IMR-90 (cell line): ENCODE measurements at regions not wholly inside any gene's neighbourhood (a gene's known extent, or its start where the extent isn't known, plus 50 kb on each side); places are given as distances from the start of the nearest gene placed in this dataset.
A peak's percentile ranks its signal among the peaks of the same experiment; 100 is the strongest.

ENCODE experiments used
- ATAC-seq: fragments of 200-7000 bp; cut with Tn5 transposase; 2 replicates; pipeline ENCODE4 v1.9.1; 2020; ENCODE audit warnings: low read depth, mild to moderate bottlenecking, moderate library complexity
- BruUV-seq: library from RNA; stranded (reverse); fragments of 400-500 nt; replicated peaks from 2 replicates; lab custom pipeline; 2021; lab: Mats Ljungman, UMichigan
- CTCF ChIA-PET: fragments of 300-600 bp; formaldehyde crosslinking; extraction: SDS; loops from one replicate; lab custom pipeline; 2021; ENCODE audit warnings: antibody characterized with exemption; lab: Yijun Ruan, JAX
- POLR2A ChIA-PET: fragments of 300-600 bp; sonication (Branson Sonifier 250); formaldehyde crosslinking; loops from one replicate; lab custom pipeline; 2022; ENCODE audit warnings: antibody characterized with exemption; ENCODE audit not compliant: unreplicated experiment; lab: Charles Lee
- DNase-seq: peaks from one replicate; pipeline ENCODE4 v3.0.0; 2013
- H2AFZ ChIP-seq: replicated peaks from 2 replicates; pipeline ENCODE3; 2013; ENCODE audit warnings: low read length, mild to moderate bottlenecking; ENCODE audit not compliant: poor library complexity
- H2AK5ac ChIP-seq: 2 replicates; pipeline ENCODE4 v1.6.1; 2013; ENCODE audit warnings: low read depth, low read length, inconsistent platforms
- H2AK9ac ChIP-seq: replicated peaks from 2 replicates; pipeline ENCODE3; 2013; ENCODE audit warnings: mild to moderate bottlenecking, low read depth, low read length, moderate library complexity; ENCODE audit not compliant: poor library complexity
- H2BK120ac ChIP-seq: 2 replicates; pipeline ENCODE4 v1.6.1; 2013; ENCODE audit warnings: low read depth, low read length, inconsistent platforms
- H2BK15ac ChIP-seq: 3 replicates; pipeline ENCODE4 v1.6.1; 2013; ENCODE audit warnings: low read depth, low read length, inconsistent platforms
- H2BK20ac ChIP-seq: 2 replicates; pipeline ENCODE4 v1.6.1; 2013; ENCODE audit warnings: low read depth, mild to moderate bottlenecking, inconsistent platforms, low read length, moderate library complexity
- H2BK5ac ChIP-seq: 2 replicates; pipeline ENCODE4 v1.6.1; 2013; ENCODE audit warnings: mild to moderate bottlenecking, low read depth, low read length, inconsistent platforms; ENCODE audit not compliant: poor library complexity, severe bottlenecking
- H3K14ac ChIP-seq: replicated peaks from 2 replicates; pipeline ENCODE4 v1.6.1; 2013; ENCODE audit warnings: low read depth, low read length, inconsistent platforms
- H3K18ac ChIP-seq: 2 replicates; pipeline ENCODE4 v1.6.1; 2013; ENCODE audit warnings: low read depth, low read length, control low read depth
- H3K23ac ChIP-seq: 2 replicates; pipeline ENCODE4 v1.6.1; 2013; ENCODE audit warnings: low read depth, low read length, inconsistent platforms
- H3K27ac ChIP-seq: 2 replicates; pipeline ENCODE4 v1.5.1; 2013; ENCODE audit warnings: mild to moderate bottlenecking, control low read depth, low read length; ENCODE audit not compliant: insufficient read depth
- H3K27me3 ChIP-seq: 2 replicates; pipeline ENCODE4 v1.6.1; 2013; ENCODE audit warnings: low read length; ENCODE audit not compliant: control insufficient read depth, insufficient read depth
- H3K36me3 ChIP-seq: 2 replicates; pipeline ENCODE4 v1.6.1; 2013; ENCODE audit warnings: low read length, mixed read lengths; ENCODE audit not compliant: control insufficient read depth, insufficient read depth
- H3K4ac ChIP-seq: 2 replicates; pipeline ENCODE4 v1.6.1; 2013; ENCODE audit warnings: low read depth, low read length, inconsistent platforms
- H3K4me1 ChIP-seq: 2 replicates; pipeline ENCODE4 v1.6.1; 2013; ENCODE audit warnings: low read length, mixed read lengths; ENCODE audit not compliant: control insufficient read depth, insufficient read depth
- H3K4me2 ChIP-seq: 2 replicates; pipeline ENCODE4 v1.6.1; 2013; ENCODE audit warnings: low read depth, mild to moderate bottlenecking, control low read depth, low read length, moderate library complexity
- H3K4me3 ChIP-seq: 2 replicates; pipeline ENCODE4 v1.5.1; 2013; ENCODE audit warnings: low read depth, mild to moderate bottlenecking, control low read depth, low read length, moderate library complexity; ENCODE audit not compliant: insufficient read depth
- H3K56ac ChIP-seq: 2 replicates; pipeline ENCODE4 v1.6.1; 2013; ENCODE audit warnings: low read length, inconsistent platforms; ENCODE audit not compliant: insufficient read depth; ENCODE audit errors: extremely low read depth
- H3K79me1 ChIP-seq, 2 experiments: 2 replicates each; pipeline ENCODE4 v1.6.1; 2013; ENCODE audit warnings: low read length in 2 of 2, inconsistent platforms in 1 of 2, low read depth in 1 of 2
- H3K9ac ChIP-seq: 2 replicates; pipeline ENCODE4 v1.6.1; 2013; ENCODE audit warnings: low read depth, low read length, control low read depth
- H3K9me1 ChIP-seq: 2 replicates; pipeline ENCODE4 v1.6.1; 2013; ENCODE audit warnings: low read length, inconsistent platforms; ENCODE audit not compliant: insufficient read depth
- H3K9me3 ChIP-seq: 2 replicates; pipeline ENCODE4 v1.6.1; 2013; ENCODE audit warnings: low read length; ENCODE audit not compliant: control insufficient read depth, insufficient read depth
- H4K20me1 ChIP-seq: 2 replicates; pipeline ENCODE4 v1.6.1; 2013; ENCODE audit warnings: low read length, inconsistent platforms; ENCODE audit not compliant: insufficient read depth
- H4K5ac ChIP-seq: 2 replicates; pipeline ENCODE4 v1.6.1; 2013; ENCODE audit warnings: mild to moderate bottlenecking, low read depth, low read length, control low read depth
- H4K8ac ChIP-seq, 2 experiments: 2 replicates each; pipeline ENCODE4 v1.6.1; 2013; ENCODE audit warnings: low read depth in 2 of 2, low read length in 2 of 2, control low read depth in 1 of 2, inconsistent platforms in 1 of 2
- H4K91ac ChIP-seq: 2 replicates; pipeline ENCODE4 v1.6.1; 2013; ENCODE audit warnings: low read depth, low read length, inconsistent platforms; ENCODE audit not compliant: insufficient read depth
- BHLHE40 ChIP-seq: fragments of 150-350 bp; IDR thresholded peaks from 2 replicates; pipeline ENCODE4 v1.6.1; 2016; ENCODE audit warnings: mild to moderate bottlenecking, low read depth, low read length
- CEBPB ChIP-seq: IDR thresholded peaks from 2 replicates; pipeline ENCODE4 v1.6.1; 2012; ENCODE audit warnings: low read depth, low read length, improper control_type of control experiment
- CHD1 ChIP-seq: IDR thresholded peaks from 2 replicates; pipeline ENCODE4 v1.6.1; 2012; ENCODE audit warnings: low read depth, low read length, improper control_type of control experiment
- CTCF ChIP-seq: conservative IDR thresholded peaks from 2 replicates; pipeline ENCODE4 v1.5.1; 2012; ENCODE audit warnings: mild to moderate bottlenecking, low read depth, low read length, improper control_type of control experiment
- ELK1 ChIP-seq: fragments of 150-350 bp; IDR thresholded peaks from 2 replicates; pipeline ENCODE4 v1.6.1; 2016; ENCODE audit warnings: low read depth, mild to moderate bottlenecking, low read length, moderate library complexity, borderline replicate concordance
- FOS ChIP-seq: fragments of 150-350 bp; IDR thresholded peaks from 2 replicates; pipeline ENCODE4 v1.6.1; 2016; ENCODE audit warnings: low read depth, low read length
- MAZ ChIP-seq: IDR thresholded peaks from 2 replicates; pipeline ENCODE4 v1.6.1; 2012; ENCODE audit warnings: low read depth, mild to moderate bottlenecking, low read length, improper control_type of control experiment, moderate library complexity, borderline replicate concordance
- MXI1 ChIP-seq: IDR thresholded peaks from 2 replicates; pipeline ENCODE4 v1.6.1; 2012; ENCODE audit warnings: low read depth, mild to moderate bottlenecking, low read length, moderate library complexity, borderline replicate concordance
- NFE2L2 ChIP-seq: fragments of 150-350 bp; IDR thresholded peaks from 2 replicates; pipeline ENCODE4 v1.6.1; 2016; ENCODE audit warnings: low read depth, mild to moderate bottlenecking, low read length
- POLR2A ChIP-seq: IDR thresholded peaks from 2 replicates; pipeline ENCODE4 v1.6.1; 2012; ENCODE audit warnings: mild to moderate bottlenecking, low read depth, low read length
- RAD21 ChIP-seq: IDR thresholded peaks from 2 replicates; pipeline ENCODE4 v1.6.1; 2012; ENCODE audit warnings: low read length, improper control_type of control experiment
- RCOR1 ChIP-seq: IDR thresholded peaks from 2 replicates; pipeline ENCODE4 v1.6.1; 2012; ENCODE audit warnings: mild to moderate bottlenecking, low read length, improper control_type of control experiment; ENCODE audit not compliant: insufficient replicate concordance
- RFX5 ChIP-seq: IDR thresholded peaks from 2 replicates; pipeline ENCODE4 v1.8.0; 2012; ENCODE audit warnings: low read depth, mild to moderate bottlenecking, low read length, moderate library complexity
- SMC3 ChIP-seq: fragments of 150-350 bp; IDR thresholded peaks from 2 replicates; pipeline ENCODE4 v1.6.1; 2016; ENCODE audit warnings: low read depth, mild to moderate bottlenecking, antibody characterized with exemption, low read length, moderate library complexity
- USF2 ChIP-seq: fragments of 150-350 bp; IDR thresholded peaks from 2 replicates; pipeline ENCODE4 v1.6.1; 2017; ENCODE audit warnings: mild to moderate bottlenecking, antibody characterized with exemption, low read length, low read depth
- WGBS, 2 experiments: methylation state at CpG; one replicate each; pipeline versions ENCODE4 v1.1.5 to v1.1.7; 2013; ENCODE audit warnings: missing lambda C conversion rate in 2 of 2; ENCODE audit not compliant: insufficient read length in 1 of 2; ENCODE audit errors: extremely low coverage in 2 of 2; 5-methylcytosine and 5-hydroxymethylcytosine counted together
- dilution Hi-C: fragments of 300-500 bp; cut with HindIII; formaldehyde crosslinking; loops from one replicate; pipeline ENCODE4 v1.14.3; 2018; ENCODE audit warnings: low sequenced_read_pairs; ENCODE audit not compliant: unreplicated experiment
- in situ Hi-C: fragments of 300-500 bp; cut with MboI; formaldehyde crosslinking; loops from 3 replicates; pipeline ENCODE4 v1.14.3; 2019; ENCODE audit warnings: low sequenced_read_pairs, inconsistent platforms, mixed read lengths
- intact Hi-C: fragments of 100-400 bp; cut with micrococcal nuclease; formaldehyde crosslinking; loops from 2 replicates; pipeline ENCODE4 v1.10.0; 2022

DNA sequence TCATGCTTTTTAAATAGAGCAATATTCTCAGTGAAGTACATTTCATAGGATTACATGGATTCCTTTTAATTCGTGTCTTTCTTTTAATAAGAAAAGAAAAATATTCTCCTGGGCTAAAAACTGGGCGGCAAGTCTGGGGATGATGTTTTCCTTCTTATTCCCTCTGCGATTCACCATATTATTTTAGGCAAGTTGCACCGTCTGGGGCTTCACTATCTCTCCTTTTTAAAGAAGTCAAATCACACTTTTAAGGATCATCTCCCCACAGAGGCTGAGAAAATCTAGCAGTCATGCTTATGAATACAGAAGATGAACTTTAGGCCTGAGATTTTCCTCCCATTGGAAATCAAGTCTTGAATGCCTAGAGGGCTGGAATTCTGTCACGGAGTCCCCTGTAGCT is 104.1 kb downstream of the COPS8 start:
- Histone ChIP-seq H3K36me3 (no peaks in the 10 kb centered on the region), H3K23ac (no peak overlapping the region), H3K4me2 (no peak overlapping the region), H2BK120ac (peak overlapping the region; percentile 78), H2BK20ac (peak overlapping the region; percentile 87; the same call in 1 of the 2 replicates), H4K91ac (0 out of 2 replicates have a peak overlapping the region, but pooled peaks have one; percentile 51), H2BK15ac (peak overlapping the region; percentile 97; the same call in 1 of the 3 replicates), H2AFZ (no peak overlapping the region), H3K9me1 (no peaks in the 10 kb centered on the region), H3K27ac (no peak overlapping the region), H3K9ac (no peak overlapping the region), H2AK5ac (peak overlapping the region; percentile 86; the same call in 1 of the 2 replicates), H2AK9ac (peak overlapping the region; percentile 77), H4K5ac (no peak overlapping the region), H3K4me3 (no peak overlapping the region), H3K79me1 (peaks cover 6 to 8% of the 10 kb centered on the region in 2 experiments; a peak in 3 of 4 replicates), H3K14ac (peak overlapping the region; percentile 15; the same call in 1 of the 2 replicates), H3K4me1 (peaks cover 8% of the 10 kb centered on the region), H4K20me1 (no peaks in the 10 kb centered on the region), H2BK5ac (no peak overlapping the region), H3K27me3 (no peaks in the 10 kb centered on the region), H3K9me3 (no peaks in the 10 kb centered on the region), H3K4ac (peak overlapping the region; percentile 80; the same call in 1 of the 2 replicates), H3K56ac (no peak overlapping the region), H4K8ac (peak overlapping the region in 1 of 2 experiments; percentile 9; a peak in 1 of 4 replicates), H3K18ac (peak overlapping the region; percentile 16; the same call in 1 of the 2 replicates)
- no TSS peak for BruUV-seq
- in situ Hi-C loops (no loop called here), intact Hi-C loops (no loop called here), dilution Hi-C loops (no loop called here)
- 100% methylated on average over 1 of the region's 5 CpGs; no CpG with 5 or more reads in 1 of the 2 experiments for WGBS, 2 experiments
- CTCF ChIA-PET = no interaction called here
- ATAC-seq (no peak), DNase-seq (no peak)
- POLR2A ChIA-PET = no interaction called here
- TF ChIP-seq CEBPB (no peak), SMC3 (no peak), RAD21 (no peak), CTCF (no peak), RCOR1 (no peak), ELK1 (no peak), USF2 (no peak), NFE2L2 (no peak), MXI1 (no peak), BHLHE40 (no peak), POLR2A (no peak), MAZ (no peak), FOS (no peak), CHD1 (no peak), RFX5 (no peak)
